Fibroblast of skin of scalp (primary cell): ENCODE measurements at regions not wholly inside any gene's neighbourhood (a gene's known extent, or its start where the extent isn't known, plus 50 kb on each side); places are given as distances from the start of the nearest gene placed in this dataset.
"Not testable (repeated sequence)": the region's sequence is repeated elsewhere in the genome, so short reads cannot be mapped to it uniquely, and the experiment has no call there.

Experiments
- DNase-seq: peaks from one replicate; pipeline ENCODE4 v3.0.0-alpha.2; 2013

DNA sequence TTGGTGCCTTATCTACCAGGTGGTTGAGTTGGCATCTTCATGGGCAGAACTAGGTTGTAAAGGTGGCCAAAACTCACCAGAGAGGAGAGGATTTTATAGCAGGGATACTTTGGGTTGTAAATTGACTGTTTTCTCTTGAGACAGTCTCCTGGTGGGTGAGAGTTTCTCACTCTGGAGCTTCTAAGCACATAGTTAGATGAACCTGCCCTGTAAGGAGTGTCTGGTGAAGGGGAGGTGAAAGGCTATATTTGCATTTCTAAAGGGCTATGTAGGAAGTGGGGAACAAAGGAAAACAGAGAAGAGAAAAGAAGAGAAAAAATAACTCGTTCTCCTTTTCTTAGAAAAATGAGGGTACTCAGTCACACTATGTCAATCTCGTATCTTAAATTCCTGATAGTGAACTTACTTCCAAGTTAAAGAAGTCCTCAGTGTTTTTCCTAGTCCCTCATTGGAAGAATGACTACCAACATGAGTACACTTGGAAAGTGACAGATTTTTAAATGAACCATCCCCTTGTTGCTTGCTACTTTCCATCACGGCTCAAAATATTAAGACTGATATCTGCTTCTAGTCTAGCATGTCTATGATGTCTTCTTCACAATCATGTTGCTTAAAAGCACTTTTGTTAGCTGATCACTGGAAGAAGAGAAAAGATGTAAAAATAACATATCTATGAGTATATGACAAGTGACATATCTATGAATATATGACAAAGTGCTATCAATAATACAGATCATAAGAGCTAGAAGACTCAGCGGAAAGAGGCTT, 113.8 kb upstream of the P2RY1 start:
- DNase-seq = no peak

DNA sequence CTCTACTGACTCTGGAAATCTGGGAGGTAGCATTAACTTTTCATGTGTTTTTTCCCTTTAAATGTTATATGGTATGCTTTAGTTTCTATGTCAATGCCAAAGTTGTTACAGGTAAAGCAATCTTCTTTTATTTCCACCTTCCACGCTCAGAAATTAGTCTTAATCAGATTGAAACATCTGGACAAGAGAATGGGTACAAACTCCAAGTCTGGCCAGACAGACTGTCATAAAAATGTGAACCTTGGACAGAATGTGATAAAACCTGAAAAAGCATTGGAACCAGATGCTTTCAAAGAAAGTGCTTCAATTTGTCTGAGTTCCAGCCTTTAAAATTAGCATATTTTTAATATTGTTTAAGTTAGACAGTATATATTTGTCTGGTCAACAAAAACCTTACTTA, 110.7 kb upstream of the P2RY1 start:
- DNase-seq = no peak

DNA sequence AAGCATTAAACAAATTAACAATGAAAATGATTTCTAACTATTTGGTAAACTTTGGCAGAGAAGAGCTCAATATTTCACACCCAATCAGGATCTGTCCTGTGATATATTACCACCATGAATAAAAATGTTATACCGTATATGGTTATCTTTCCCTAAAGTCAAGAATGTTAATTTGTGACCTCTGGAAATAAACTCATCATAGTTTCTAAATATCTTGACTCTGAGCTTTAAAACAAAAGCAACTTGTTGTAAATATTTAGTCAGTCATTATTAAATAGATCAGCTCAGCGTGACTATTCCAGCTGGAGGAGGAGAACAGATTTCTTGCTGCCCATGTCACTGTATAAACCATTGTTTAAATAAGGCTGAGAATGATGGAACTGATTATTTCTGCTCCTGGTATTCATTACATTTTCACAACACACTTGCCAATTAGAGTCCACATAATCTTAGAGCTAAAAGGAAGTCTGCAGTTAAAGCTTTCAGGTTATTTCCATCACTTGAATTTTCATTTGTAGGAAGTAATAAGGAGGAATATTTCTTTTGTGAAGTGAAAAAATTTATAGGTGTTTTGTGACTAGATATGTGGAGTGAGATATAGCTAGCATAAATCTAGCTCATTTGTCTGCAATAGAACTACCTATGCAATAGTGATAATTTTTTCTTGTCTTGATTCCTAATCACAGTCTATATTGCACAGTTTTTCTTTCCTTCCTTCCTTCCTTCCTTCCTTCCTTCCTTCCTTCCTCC, 106.5 kb upstream of the P2RY1 start:
- DNase-seq = no peak

DNA sequence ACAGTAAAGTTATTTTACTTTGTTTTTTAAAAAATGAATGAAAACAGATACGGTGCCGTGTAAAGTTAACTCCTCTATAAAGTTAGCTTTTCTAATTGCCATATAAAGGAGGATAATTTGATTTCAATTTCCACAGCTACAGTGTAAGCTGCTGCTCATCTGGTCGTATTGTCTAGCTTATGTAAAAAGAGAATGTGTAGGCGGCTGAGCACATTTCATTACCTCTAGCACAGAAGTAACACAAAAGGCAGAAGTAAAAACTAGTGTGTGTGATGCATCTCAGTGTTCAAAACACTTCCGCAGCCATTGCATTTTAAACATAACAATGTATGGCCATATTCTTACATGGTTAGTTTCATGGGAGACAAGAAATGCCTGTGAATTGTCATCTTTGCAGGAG, 105.0 kb upstream of the P2RY1 start:
- no peak for DNase-seq

DNA sequence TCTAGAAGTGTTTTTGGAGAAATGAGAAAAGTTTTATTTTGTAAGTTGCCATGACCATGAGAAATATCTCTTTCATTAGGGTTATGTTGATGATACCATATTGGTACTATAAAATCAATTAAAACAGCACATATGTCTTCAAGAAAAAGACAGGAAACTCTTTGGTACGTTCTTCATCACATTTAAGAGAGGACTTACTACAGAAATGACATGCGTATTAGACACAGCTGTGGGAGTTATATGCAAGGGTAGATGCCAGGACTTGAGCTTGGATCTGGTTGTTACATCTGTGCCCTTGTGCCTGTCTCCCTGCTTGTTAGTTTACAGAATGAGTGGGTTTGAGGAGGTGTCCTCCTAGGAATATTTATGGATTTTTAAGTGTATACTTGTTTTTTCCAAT, 103.4 kb upstream of the P2RY1 start:
- DNase-seq = no peak

DNA sequence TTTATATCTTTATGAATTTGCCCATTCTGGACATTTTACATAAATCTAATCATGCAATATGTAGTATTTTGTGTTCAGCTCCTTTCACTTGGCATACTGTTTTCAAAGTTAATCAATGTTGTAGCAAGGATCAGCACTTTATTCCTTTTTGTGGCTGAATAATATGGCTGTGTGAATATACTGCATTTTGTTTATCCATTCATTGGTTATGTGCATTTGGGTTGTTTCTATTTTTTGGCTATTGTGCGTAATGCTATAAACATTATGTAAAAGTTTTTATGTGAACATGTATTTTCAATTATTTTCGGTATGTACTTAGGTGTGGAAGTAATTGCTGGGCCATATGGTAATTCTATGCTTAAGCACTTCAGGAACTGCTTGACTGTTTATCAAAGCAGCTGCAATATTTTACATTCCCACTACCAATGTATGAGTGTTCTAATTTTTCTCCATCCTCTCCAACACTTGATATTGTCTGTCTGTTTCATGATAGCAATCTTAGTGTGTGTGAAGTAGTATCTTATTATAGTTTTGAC, 101.3 kb upstream of the P2RY1 start:
- DNase-seq = no peak

DNA sequence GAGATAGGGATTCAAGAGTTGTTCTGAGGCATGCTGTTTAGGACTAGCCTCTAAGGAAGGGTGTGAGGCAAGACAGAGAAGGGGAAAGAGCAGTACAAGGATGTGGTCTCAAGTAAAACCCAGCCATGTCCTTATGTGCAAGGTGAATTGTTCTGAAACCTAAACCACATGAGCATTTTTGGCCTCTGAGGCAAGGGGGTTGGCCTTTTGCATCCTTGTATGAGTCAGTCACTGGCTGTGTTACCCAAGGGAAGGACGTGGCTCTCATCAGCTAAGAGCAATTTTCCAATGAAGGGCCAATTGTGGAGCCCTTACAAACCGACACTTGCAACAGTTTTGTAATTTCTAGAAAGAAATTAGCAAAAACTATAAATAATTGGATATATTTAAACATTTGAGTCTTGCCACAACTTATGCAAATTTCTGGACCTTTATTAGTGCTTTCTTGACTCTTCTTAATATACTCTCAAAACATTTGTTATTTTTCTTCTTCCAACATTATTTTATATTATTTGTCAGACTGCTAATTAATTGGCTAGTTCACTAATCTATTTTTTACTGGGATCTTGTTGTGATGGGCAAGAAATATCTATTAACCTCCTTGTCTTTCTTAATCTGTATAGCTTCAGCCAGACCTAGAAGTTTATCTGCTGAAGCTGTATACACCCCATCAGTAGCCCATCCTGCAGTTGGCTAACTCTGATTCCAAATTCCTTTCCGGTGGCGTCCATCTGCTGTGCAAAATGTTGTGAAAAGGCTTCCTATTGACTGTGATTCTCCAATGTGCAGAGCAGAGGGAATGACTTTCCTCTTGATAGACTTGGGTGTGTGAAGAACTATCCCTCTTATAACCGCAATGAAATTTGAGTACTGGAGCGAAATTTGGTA, 97.7 kb upstream of the P2RY1 start:
- DNase-seq = peak; percentile 55

DNA sequence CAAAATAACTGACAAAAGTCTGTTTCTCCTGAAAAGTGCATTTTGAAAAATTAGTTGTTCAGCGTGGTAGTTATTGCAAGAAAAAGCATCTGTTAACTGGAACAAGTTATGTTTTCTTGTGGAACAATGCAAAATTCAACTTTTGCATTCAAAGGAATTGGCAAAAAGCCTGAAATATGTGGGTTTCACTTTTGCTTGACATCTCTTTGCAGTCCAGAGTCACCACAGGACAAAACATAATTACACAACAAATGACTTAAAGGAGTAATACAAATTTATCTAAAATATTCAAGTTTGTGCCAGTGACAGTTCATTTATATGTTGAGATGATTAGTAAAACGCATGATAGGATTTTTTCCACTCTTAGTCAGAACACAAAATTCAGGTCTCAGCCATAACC, 96.3 kb upstream of the P2RY1 start:
- peak; percentile 35 for DNase-seq

DNA sequence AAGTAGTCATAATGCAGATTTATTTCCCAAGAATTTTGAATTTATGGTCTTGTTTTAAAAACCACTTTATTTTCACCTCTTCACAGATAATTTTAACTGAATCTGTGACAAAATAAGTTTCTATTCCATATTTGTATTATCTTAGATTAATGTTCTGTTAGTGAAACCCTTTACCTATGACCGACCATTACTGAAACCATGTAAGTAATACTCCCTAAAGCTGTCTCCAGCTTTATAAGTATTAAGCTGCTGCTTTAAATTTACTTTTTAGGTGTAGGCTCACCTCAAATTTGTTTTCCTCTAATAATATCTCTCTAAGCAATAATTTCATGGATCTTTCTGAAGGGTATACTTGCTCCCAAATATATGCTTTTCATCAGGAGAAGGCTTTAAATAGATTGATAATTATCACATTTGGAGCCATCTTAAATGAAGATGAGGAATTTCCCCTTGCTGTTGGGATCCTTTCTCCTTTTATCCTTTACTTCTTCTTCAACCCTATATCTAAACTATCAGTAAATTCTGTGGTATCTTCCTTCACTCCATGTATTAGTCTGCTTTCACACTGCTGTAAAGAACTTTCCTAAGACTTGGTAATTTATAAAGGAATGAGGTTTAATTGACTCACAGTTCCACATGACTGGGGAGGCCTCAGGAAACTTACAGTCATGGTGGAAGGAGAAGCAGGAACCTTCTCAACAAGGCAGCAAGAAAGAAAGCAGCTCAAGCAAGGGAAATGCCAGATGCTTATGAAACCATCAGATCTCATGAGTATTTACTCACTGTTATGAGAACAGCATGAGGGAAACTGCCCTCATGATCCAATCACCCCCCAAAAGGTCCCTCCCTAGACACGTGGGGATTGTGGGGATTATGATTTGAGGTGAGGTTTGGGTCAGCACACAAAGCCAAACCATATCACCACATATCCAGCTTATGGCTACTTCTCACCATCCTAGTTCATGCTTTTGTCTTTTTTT, 92.3 kb upstream of the P2RY1 start:
- no peak for DNase-seq

DNA sequence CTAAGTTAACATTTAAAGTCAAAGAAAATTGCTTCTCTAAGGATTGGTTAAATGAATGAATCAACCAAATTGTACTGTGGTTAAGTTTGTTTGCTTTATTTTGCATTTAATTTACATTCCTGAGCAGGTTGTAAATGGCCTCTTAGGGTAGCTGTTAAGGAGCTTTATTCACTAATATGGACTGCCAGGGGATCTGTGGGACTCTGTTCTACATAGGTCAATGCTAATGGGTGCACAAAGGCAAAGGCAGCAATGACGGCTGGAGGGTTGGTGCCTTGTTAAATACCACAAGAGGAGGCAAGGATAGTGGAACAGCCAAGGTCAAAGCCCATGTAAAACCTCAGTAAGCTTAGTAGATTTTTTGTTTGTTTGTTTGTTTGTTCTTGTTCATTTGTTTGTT, 89.3 kb upstream of the P2RY1 start:
- no peak for DNase-seq

DNA sequence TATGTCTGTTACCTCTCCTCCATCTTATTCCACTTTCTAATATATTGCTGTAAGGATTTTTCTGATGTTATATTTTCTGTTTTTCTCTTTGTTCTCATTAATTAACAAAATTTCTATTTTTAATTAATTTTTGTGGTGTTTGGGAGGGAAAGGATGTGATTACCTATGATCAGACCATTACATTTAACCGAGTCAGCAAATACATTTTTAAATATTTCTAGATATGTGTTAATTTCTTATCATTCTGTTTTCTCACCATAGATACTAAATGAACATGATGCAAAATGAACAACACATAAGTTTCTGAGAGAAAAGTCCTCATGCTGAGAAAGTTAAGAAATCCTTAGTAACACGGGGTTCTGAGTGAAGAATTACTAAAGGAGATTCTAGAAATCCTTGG, 80.6 kb upstream of the P2RY1 start:
- no peak for DNase-seq

DNA sequence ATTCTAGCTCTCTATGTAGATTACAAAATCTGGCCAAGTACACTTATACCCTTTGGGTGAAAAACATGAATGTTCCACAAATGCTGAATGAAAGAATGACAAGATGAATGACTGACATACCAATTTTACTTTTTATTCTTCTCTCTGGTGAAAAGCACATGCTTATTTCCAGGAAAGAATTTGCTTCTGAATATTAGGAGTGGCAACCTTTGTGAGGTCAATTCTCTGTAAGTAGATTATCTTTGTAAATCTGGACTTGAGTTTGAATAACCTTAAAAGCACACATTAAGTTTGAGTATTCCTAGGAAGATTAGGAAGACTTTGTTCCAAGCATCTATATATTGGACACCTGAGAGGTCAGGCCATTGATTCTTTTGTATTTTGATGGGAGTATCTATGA, 78.1 kb upstream of the P2RY1 start:
- DNase-seq = no peak

DNA sequence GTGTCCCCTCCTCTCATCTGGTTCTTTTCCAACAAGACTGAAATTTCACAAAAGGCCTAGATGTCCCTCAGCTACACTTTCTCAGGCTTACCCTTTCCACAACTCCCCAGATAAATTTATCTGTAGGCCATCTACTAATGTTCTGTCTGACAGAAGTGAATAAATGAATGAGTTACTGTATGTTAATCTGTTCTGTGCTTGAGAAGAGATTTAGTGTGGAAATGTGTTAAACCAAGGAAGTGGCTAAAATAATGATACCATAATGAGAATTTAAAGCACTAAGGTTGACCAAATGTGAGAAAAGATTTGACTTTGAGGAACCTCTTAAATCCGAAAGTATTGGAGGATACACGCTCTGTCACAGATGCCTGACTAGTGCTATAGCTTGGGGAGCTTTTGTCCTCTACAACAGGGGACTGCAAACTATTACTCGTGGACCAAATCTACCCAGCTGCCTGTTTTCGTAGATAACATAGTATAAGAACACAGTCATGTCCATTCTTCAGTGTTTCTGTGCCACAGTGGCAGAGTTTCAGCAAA, 74.8 kb upstream of the P2RY1 start:
- DNase-seq = no peak

DNA sequence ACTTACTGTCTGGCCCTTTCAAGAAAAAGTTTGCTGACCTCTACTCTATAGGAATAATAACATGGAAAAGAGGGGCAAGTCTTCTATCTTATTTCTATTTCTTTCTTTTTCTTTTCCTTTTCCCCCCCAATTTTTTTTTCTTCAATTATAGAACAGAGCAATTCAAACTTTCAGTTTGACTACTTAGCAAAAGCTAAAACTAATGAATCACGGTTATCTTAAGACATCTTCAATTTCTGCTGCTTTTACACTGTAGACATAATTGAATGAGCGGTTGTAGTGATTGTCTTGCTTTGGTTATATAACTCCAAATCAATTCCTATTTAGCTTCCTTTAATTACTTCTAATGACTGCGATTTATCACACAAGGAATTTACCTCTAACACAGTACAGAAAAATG, 74.3 kb upstream of the P2RY1 start:
- DNase-seq = no peak

DNA sequence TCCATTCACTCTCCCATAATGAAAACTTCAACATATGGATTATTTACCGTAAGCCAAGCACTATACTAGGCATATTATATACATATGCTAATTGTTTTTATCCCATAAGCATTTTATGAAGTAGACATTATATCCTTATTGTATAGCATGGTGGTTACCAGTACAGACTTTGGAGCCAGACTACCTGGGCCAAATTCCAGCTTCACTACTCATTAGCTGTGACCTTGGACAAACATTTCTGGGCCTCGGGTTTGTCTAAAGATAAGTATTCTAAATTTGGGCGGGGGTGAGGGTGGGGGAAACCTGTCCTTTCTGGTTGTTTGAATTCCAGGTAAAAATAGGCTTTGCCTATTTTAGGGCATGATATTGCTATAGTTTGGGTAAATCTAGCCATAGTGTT, 66.5 kb upstream of the P2RY1 start:
- DNase-seq = no peak

DNA sequence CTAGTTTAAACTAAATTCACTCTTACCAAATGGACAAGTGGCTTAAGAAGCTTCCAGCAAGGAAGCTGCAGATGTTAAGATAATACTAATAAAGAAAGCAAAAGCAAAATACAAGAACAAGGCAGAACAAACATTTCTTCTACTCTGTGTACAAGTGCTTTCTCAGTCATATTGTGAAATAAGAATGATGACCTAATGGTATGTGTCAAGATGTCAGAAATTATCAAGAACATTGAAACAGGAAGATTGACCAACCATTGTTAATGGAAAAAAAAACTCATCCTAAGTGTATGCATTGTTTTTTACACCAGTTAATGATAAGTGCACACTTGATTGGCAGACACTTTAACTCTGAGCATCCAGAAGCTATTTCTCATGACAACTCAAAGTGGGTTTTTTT, 65.4 kb upstream of the P2RY1 start:
- DNase-seq = no peak

DNA sequence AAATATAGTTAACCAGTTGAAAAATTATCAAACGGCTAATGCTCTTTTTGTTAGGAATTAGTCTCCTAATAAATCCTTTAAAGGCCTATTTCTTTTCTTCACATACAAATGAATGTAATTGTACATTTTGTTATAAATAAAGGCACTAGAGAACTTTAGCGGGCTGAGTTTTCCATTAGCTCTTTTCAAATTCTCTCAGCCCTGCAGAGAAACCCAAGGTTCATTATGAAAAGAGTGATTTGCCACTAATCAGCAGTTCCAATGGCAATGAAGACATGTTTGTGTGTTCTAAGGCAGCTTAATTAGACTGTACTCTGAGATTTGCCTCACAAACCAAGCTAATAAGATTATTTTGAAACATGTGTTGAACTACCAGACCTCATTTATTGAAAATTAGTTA, 64.6 kb upstream of the P2RY1 start:
- no peak for DNase-seq

DNA sequence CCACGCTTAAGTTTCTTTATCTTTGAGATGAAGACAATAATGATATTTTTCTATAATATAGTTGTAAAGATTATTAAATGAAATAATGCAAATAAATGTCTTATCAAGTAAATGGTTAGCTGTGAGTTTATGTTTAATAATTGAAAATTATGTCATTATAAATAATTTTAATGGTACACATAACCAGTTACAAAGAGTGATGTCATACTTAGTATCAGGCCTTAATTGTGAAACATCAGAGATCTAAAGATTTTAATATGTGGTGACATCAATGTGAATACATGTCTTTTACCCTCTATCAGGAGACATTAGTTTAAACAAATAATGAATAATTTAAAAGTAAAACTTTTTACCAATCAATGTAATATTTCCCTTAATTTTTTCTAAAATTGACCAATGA, 63.8 kb upstream of the P2RY1 start:
- no peak for DNase-seq

DNA sequence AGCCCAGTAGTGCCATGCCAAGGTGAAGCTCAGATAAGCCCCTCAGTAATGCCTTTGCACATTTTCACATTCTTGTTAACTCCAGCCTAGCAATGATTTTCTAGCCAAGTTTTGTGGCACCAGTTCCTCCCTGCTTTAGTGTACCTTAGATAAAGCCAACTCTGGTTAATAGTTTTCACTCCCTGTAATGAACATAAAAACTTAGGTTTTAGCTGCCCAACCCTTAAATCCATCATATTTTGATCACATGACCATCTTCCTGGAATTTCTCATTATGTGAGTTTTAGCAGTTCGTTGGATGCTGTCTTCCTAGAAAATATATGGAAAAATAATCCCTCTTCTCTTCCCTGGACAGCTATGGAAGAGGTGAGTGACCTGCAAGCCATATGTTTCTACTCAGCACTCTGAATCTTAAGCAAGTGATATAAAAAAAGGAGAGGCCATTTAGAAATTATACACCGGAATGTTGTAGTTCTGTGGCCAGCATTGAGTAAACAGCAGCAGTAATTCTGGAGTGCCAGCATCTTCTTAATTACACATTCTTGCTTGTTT, 62.2 kb upstream of the P2RY1 start:
- no peak for DNase-seq

DNA sequence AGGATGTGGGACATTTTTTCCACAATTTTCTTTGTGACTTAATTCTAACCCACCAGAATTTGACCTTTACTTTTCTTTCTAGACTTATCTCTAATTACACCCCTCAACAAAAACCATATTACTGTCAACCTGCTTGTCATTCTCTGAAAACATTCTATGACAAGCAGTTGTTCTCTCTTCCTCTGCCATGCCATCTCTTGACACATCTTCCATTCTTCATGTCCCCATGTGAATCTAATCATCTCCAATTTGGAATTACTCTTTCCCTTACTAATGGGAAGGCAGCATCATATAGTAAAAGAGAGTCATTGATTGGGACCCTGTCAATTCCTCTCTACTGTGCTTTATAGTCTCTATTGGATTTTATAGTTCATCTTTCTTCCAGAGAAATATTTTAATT, 61.3 kb upstream of the P2RY1 start:
- no peak for DNase-seq

DNA sequence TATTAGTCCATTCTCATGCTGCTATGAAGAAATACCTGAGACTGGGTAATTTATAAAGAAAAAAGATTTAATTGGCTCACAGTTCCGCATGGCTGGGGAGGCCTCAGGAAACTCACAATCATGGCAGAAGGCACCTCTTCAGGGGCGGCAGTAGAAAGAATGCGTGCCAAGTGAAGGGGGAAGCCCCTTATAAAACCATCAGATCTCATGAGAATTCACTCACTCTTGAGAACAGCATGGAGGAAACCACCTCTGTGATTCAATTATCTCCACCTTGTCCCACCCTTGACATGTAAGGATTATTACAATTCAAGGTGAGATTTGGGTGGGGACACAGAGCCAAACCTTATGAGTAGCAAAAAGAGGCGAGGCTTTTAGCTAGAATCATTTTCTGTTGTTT, 60.7 kb upstream of the P2RY1 start:
- not testable (repeated sequence) for DNase-seq
